GM23248 (cell line): ENCODE measurements at regions not wholly inside any gene's neighbourhood (a gene's known extent, or its start where the extent isn't known, plus 50 kb on each side); places are given as distances from the start of the nearest gene placed in this dataset.

ENCODE experiments used
- EZH2 ChIP-seq: fragments of 200-600 bp; sonication (generic); IDR thresholded peaks from 2 replicates; pipeline ENCODE4 v1.6.1; 2018; ENCODE audit warnings: antibody characterized with exemption, mild to moderate bottlenecking; ENCODE audit not compliant: insufficient read depth, poor library complexity, severe bottlenecking
- EZH2phosphoT487 ChIP-seq: fragments of 200-600 bp; sonication (generic); IDR thresholded peaks from 2 replicates; pipeline ENCODE4 v1.6.1; 2018; ENCODE audit warnings: antibody characterized with exemption, moderate library complexity, mild to moderate bottlenecking, low read depth; ENCODE audit not compliant: insufficient read depth

- TF ChIP-seq EZH2 (no peak), EZH2phosphoT487 (no peak)
Observed at GRCh38 chr1:29632806-29633615, 396.7 kb downstream of the PTPRU start.
